ENCODE measurements at regions not wholly inside any gene's neighbourhood (a gene's known extent, or its start where the extent isn't known, plus 50 kb on each side); places are given as distances from the start of the nearest gene placed in this dataset.

DNA sequence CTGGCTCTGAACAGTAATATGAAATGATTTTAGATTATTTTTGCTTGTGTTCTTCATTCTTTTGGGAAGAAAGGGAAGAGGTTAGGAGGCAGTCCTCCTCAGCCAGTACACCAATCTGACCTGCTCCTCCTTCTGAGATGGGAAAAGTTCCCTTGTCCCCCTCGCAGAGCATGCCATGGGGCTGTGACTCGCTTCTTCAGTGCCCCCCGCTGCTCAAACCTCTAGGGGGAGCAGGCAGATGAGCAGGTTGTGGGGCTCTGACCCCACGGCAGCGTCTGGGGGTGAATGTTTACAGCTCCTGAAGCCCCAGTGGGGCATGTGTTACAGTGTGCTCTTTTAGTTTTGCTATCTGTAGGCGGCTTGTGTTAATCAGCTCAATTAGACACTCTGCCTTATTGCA, 50.9 kb upstream of the KLF9 start:
- H3K36me3 ChIP-seq (ENCODE audit: control insufficient read depth, insufficient read depth, low read length): no peaks in the 10 kb centered on the region
- DNase-seq (ENCODE audit: low read depth): no peak
- H3K27me3 ChIP-seq (ENCODE audit: control insufficient read depth, insufficient read depth, low read length): no peaks in the 10 kb centered on the region
- FAIRE-seq: no peak
- TF ChIP-seq, protein P1, sequence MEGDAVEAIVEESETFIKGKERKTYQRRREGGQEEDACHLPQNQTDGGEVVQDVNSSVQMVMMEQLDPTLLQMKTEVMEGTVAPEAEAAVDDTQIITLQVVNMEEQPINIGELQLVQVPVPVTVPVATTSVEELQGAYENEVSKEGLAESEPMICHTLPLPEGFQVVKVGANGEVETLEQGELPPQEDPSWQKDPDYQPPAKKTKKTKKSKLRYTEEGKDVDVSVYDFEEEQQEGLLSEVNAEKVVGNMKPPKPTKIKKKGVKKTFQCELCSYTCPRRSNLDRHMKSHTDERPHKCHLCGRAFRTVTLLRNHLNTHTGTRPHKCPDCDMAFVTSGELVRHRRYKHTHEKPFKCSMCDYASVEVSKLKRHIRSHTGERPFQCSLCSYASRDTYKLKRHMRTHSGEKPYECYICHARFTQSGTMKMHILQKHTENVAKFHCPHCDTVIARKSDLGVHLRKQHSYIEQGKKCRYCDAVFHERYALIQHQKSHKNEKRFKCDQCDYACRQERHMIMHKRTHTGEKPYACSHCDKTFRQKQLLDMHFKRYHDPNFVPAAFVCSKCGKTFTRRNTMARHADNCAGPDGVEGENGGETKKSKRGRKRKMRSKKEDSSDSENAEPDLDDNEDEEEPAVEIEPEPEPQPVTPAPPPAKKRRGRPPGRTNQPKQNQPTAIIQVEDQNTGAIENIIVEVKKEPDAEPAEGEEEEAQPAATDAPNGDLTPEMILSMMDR (IDR thresholded peaks at IDR 0.05; ENCODE audit: insufficient read depth, low read length, severe bottlenecking): no peak
- no peak overlapping the region for H3K4me3 ChIP-seq (ENCODE audit: low read depth, low read length)

Measured in bronchial epithelial cell (primary cell).